ENCODE measurements at regions not wholly inside any gene's neighbourhood (a gene's known extent, or its start where the extent isn't known, plus 50 kb on each side); places are given as distances from the start of the nearest gene placed in this dataset.
"Not testable (repeated sequence)": the region's sequence is repeated elsewhere in the genome, so short reads cannot be mapped to it uniquely, and the experiment has no call there.

GRCh38 chr7:91660734-91661356, 219.7 kb downstream of the MTERF1 start:
- DNase-seq (ENCODE audit: extremely low read depth, low read depth, low spot score) = no peak

GRCh38 chr7:91661727-91662126, 218.8 kb downstream of the MTERF1 start:
- no peak for DNase-seq (ENCODE audit: extremely low read depth, low read depth, low spot score)

GRCh38 chr7:91668217-91668616, 212.3 kb downstream of the MTERF1 start:
- DNase-seq (ENCODE audit: extremely low read depth, low read depth, low spot score) = no peak

- no peak for DNase-seq (ENCODE audit: extremely low read depth, low read depth, low spot score)
These were observed 209.3 kb downstream of the MTERF1 start for GRCh38 chr7:91671245-91671644.

- no peak for DNase-seq (ENCODE audit: extremely low read depth, low read depth, low spot score)
These were observed 206.0 kb downstream of the MTERF1 start for GRCh38 chr7:91674470-91674869.

- DNase-seq (ENCODE audit: extremely low read depth, low read depth, low spot score) = no peak
These were observed 198.8 kb downstream of the MTERF1 start for GRCh38 chr7:91681718-91682117.

- no peak for DNase-seq (ENCODE audit: extremely low read depth, low read depth, low spot score)
These were observed 196.7 kb downstream of the MTERF1 start for GRCh38 chr7:91683823-91684222.

GRCh38 chr7:91685544-91685943, 195.0 kb downstream of the MTERF1 start:
- DNase-seq (ENCODE audit: extremely low read depth, low read depth, low spot score) = no peak

GRCh38 chr7:91690541-91691070, 189.9 kb downstream of the MTERF1 start:
- no peak for DNase-seq (ENCODE audit: extremely low read depth, low read depth, low spot score)

- no peak for DNase-seq (ENCODE audit: extremely low read depth, low read depth, low spot score)
These were observed 188.6 kb downstream of the MTERF1 start for GRCh38 chr7:91691865-91692264.

GRCh38 chr7:91692800-91693199, 187.7 kb downstream of the MTERF1 start:
- no peak for DNase-seq (ENCODE audit: extremely low read depth, low read depth, low spot score)

GRCh38 chr7:91694351-91694841, 186.1 kb downstream of the MTERF1 start:
- DNase-seq (ENCODE audit: extremely low read depth, low read depth, low spot score) = no peak

GRCh38 chr7:91710881-91711280, 169.6 kb downstream of the MTERF1 start:
- no peak for DNase-seq (ENCODE audit: extremely low read depth, low read depth, low spot score)

- DNase-seq (ENCODE audit: extremely low read depth, low read depth, low spot score) = no peak
These were observed 166.8 kb downstream of the MTERF1 start for GRCh38 chr7:91713669-91714068.

GRCh38 chr7:91717681-91718470, 162.6 kb downstream of the MTERF1 start:
- no peak for DNase-seq (ENCODE audit: extremely low read depth, low read depth, low spot score)

- DNase-seq (ENCODE audit: extremely low read depth, low read depth, low spot score) = no peak
These were observed 161.5 kb downstream of the MTERF1 start for GRCh38 chr7:91719008-91719407.

GRCh38 chr7:91720260-91720937, 160.1 kb downstream of the MTERF1 start:
- no peak for DNase-seq (ENCODE audit: extremely low read depth, low read depth, low spot score)

- no peak for DNase-seq (ENCODE audit: extremely low read depth, low read depth, low spot score)
These were observed 157.7 kb downstream of the MTERF1 start for GRCh38 chr7:91722831-91723230.

GRCh38 chr7:91729046-91729445, 151.5 kb downstream of the MTERF1 start:
- DNase-seq (ENCODE audit: extremely low read depth, low read depth, low spot score) = not testable (repeated sequence)

- no peak for DNase-seq (ENCODE audit: extremely low read depth, low read depth, low spot score)
These were observed 148.5 kb downstream of the MTERF1 start for GRCh38 chr7:91731976-91732375.

- no peak for DNase-seq (ENCODE audit: extremely low read depth, low read depth, low spot score)
These were observed 131.1 kb downstream of the MTERF1 start for GRCh38 chr7:91749418-91749817.
